ENCODE measurements at regions not wholly inside any gene's neighbourhood (a gene's known extent, or its start where the extent isn't known, plus 50 kb on each side); places are given as distances from the start of the nearest gene placed in this dataset.

DNA sequence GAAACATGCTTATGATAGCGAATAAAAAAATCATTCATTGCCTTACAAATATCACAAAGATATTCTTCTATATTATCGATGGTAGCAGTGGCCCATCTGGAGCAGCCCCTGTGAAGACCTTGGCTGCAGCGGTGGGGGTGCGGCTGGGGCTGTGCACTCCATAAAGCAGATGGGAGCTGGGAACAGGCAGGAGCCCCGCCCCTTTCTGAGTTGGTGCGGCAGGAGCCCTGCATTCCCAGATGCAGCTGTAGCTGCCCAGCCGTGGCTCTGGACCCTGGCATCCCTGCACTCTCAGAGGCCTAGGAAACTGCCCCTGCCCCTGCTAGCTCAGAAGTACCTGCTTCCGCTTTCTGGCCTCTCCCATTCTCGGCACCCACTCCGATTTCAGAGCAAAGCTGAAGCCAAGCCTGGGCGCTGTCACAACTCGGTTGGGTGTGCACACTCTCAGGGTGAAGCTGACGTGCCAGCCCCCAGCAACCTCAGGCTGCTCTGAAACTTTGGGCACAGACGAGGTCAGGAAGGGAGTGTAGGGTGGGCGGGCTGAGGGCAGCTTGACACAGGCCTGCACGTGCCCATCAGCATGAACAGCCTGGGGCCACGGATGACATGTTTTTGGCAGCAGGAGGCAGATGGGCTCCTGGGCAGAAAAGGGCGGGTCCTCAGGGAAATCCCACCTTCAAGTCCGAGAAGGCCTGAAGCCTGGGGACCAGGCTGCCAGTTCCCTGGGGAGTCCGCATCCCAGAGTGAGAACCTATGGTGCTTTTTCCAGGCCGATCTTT, 1440.8 kb upstream of the ACO1 start:
- POLR2A ChIA-PET, result no interaction called here
- Histone ChIP-seq H3K9me3 (replicated peaks; ENCODE audit: control insufficient read depth, insufficient read depth, low read length) (peaks cover 2% of the 10 kb centered on the region), H3K27ac (ENCODE audit: insufficient read depth, low read depth, low read length) (no peak overlapping the region), H3K4me2 (ENCODE audit: insufficient read depth, low read length) (no peak overlapping the region), H2AFZ (ENCODE audit: low read depth, low read length) (no peak overlapping the region), H3K27me3 (ENCODE audit: control insufficient read depth in 2 of 2, insufficient read depth in 2 of 2, low read length in 2 of 2) (no peaks in the 10 kb centered on the region), H3K9ac (replicated peaks; ENCODE audit: extremely low read depth, insufficient read depth, low read length) (no peak overlapping the region), H3K36me3 (ENCODE audit: control insufficient read depth in 2 of 2, extremely low read depth in 1 of 2, insufficient read depth in 2 of 2, low read length in 2 of 2) (no peaks in the 10 kb centered on the region), H4K20me1 (replicated peaks; ENCODE audit: control insufficient read depth, extremely low read depth, insufficient read depth, low read length) (no peaks in the 10 kb centered on the region), H3K9me1 (replicated peaks; ENCODE audit: control insufficient read depth, extremely low read depth, insufficient read depth, low read length) (no peaks in the 10 kb centered on the region), H3K4me3 (replicated peaks in 1 of 3; ENCODE audit: insufficient read depth in 1 of 3, low read depth in 1 of 3, low read length in 3 of 3) (no peak overlapping the region), H3K79me2 (ENCODE audit: control insufficient read depth, insufficient read depth, low read length) (no peaks in the 10 kb centered on the region), H3K4me1 (ENCODE audit: control insufficient read depth, extremely low read depth, insufficient read depth, low read length) (no peaks in the 10 kb centered on the region)
- dilution Hi-C loops (cut with MboI; ENCODE audit: extremely low pct_ligation_motif_present, low sequenced_read_pairs) (no loop called here), intact Hi-C loops (cut with micrococcal nuclease) (no loop called here)
- no TSS peak for BruUV-seq (replicated peaks)
- CTCF ChIA-PET, result no interaction called here
- DNase-seq (ENCODE audit: low read depth, low spot score), result no peak
- no peak for TF ChIP-seq JUN (IDR thresholded peaks at IDR 0.05; ENCODE audit: borderline replicate concordance, insufficient read depth, insufficient read length, low read depth)
- FAIRE-seq, result no peak

DNA sequence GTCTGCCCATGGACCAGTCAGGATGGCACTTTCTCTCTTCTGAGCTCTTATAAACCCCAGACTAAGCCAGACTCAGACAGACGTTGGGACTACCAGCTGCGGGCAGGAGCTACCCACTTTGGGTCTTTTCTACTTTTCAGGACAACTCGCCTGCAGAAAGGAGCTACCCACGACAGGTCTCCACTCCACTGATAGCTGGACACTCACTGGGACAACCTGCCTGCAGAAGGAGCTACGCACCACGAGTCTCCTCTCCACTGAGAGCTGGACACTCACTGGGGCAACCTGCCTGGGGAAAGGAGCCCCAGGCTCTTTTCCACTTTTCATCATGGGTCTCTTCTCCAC, 1440.2 kb upstream of the ACO1 start:
- Histone ChIP-seq H3K27me3 (ENCODE audit: control insufficient read depth in 2 of 2, insufficient read depth in 2 of 2, low read length in 2 of 2) (no peaks in the 10 kb centered on the region), H3K9me1 (replicated peaks; ENCODE audit: control insufficient read depth, extremely low read depth, insufficient read depth, low read length) (no peaks in the 10 kb centered on the region), H4K20me1 (replicated peaks; ENCODE audit: control insufficient read depth, extremely low read depth, insufficient read depth, low read length) (no peaks in the 10 kb centered on the region), H3K4me1 (ENCODE audit: control insufficient read depth, extremely low read depth, insufficient read depth, low read length) (no peaks in the 10 kb centered on the region), H3K9me3 (replicated peaks; ENCODE audit: control insufficient read depth, insufficient read depth, low read length) (peaks cover 5% of the 10 kb centered on the region), H3K36me3 (ENCODE audit: control insufficient read depth in 2 of 2, extremely low read depth in 1 of 2, insufficient read depth in 2 of 2, low read length in 2 of 2) (no peaks in the 10 kb centered on the region), H3K79me2 (ENCODE audit: control insufficient read depth, insufficient read depth, low read length) (no peaks in the 10 kb centered on the region), H3K4me3 (replicated peaks in 1 of 3; ENCODE audit: insufficient read depth in 1 of 3, low read depth in 1 of 3, low read length in 3 of 3) (no peak overlapping the region), H2AFZ (ENCODE audit: low read depth, low read length) (no peak overlapping the region), H3K27ac (ENCODE audit: insufficient read depth, low read depth, low read length) (no peak overlapping the region), H3K9ac (replicated peaks; ENCODE audit: extremely low read depth, insufficient read depth, low read length) (no peak overlapping the region), H3K4me2 (ENCODE audit: insufficient read depth, low read length) (no peak overlapping the region)
- POLR2A ChIA-PET, result no interaction called here
- dilution Hi-C loops (cut with MboI; ENCODE audit: extremely low pct_ligation_motif_present, low sequenced_read_pairs), result no loop called here
- DNase-seq (ENCODE audit: low read depth, low spot score), result no peak
- TF ChIP-seq JUN (IDR thresholded peaks at IDR 0.05; ENCODE audit: borderline replicate concordance, insufficient read depth, insufficient read length, low read depth) (no peak), GATA2 (IDR thresholded peaks at IDR 0.05; ENCODE audit: insufficient read depth, insufficient read length, low read depth, low read length) (no peak), MYC (IDR thresholded peaks at IDR 0.05; ENCODE audit: low read depth, low read length) (no peak), FOS (IDR thresholded peaks at IDR 0.05; ENCODE audit: borderline replicate concordance, insufficient read depth, low read length) (no peak)
- TF ChIP-seq, protein P1, sequence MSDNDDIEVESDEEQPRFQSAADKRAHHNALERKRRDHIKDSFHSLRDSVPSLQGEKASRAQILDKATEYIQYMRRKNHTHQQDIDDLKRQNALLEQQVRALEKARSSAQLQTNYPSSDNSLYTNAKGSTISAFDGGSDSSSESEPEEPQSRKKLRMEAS (IDR thresholded peaks at IDR 0.05; ENCODE audit: insufficient read depth, insufficient read length), result no peak
- intact Hi-C loops (cut with micrococcal nuclease), result no loop called here
- BruUV-seq (replicated peaks), result no TSS peak
- CTCF ChIA-PET, result no interaction called here
- FAIRE-seq, result no peak
